VCaP (cell line): ENCODE measurements at regions not wholly inside any gene's neighbourhood (a gene's known extent, or its start where the extent isn't known, plus 50 kb on each side); places are given as distances from the start of the nearest gene placed in this dataset.

Source experiments
- H3K27ac ChIP-seq: fragments of 450-650 bp; 2 replicates; pipeline ENCODE4 v1.5.1; 2017
- TF ChIP-seq, protein P1 (sequence below): fragments of 450-650 bp; conservative IDR thresholded peaks from 2 replicates; pipeline ENCODE4 v1.5.1; 2017; ENCODE audit warnings: mild to moderate bottlenecking, moderate library complexity

DNA sequence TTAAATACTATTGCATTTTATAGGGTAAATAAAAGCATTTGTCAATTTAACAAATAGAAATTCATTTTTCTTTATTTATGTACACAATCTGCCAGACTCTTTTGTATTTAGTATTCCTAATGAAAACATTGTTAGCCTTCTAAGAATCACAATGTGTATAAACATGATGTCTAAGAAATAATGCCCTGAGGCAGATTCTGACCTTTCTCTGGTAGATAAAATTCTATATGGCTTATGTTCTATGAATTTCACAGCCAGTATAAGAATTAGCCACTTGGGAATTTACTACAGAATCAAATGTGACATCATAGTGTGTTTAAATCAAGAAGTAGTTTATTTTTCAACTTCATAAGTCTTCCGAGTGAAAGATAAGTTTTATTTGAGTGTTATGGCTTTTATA is 457.4 kb downstream of the ZIC1 start:
- no peak overlapping the region for H3K27ac ChIP-seq
- TF ChIP-seq, protein P1, sequence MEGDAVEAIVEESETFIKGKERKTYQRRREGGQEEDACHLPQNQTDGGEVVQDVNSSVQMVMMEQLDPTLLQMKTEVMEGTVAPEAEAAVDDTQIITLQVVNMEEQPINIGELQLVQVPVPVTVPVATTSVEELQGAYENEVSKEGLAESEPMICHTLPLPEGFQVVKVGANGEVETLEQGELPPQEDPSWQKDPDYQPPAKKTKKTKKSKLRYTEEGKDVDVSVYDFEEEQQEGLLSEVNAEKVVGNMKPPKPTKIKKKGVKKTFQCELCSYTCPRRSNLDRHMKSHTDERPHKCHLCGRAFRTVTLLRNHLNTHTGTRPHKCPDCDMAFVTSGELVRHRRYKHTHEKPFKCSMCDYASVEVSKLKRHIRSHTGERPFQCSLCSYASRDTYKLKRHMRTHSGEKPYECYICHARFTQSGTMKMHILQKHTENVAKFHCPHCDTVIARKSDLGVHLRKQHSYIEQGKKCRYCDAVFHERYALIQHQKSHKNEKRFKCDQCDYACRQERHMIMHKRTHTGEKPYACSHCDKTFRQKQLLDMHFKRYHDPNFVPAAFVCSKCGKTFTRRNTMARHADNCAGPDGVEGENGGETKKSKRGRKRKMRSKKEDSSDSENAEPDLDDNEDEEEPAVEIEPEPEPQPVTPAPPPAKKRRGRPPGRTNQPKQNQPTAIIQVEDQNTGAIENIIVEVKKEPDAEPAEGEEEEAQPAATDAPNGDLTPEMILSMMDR: no peak

DNA sequence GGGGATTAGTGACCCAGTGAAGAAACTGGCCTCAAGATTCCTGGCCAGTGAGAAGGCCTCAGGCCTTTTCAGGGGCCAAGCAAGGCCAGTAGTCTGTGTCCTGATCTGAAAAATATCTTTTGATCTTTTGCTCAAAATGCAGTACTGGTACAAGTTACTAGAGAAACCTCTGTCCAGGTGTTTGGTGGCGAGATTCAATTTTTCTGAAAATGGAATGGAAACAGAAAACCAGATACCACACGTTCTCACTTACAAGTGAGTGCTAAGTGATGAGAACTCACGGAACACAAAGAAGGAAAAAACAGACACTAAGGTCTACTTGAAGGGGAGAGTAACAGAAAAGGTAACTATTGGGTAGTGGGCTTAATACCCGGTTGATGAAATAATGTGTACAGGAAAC is 463.4 kb downstream of the ZIC1 start:
- TF ChIP-seq, protein P1: no peak
- no peak overlapping the region for H3K27ac ChIP-seq

DNA sequence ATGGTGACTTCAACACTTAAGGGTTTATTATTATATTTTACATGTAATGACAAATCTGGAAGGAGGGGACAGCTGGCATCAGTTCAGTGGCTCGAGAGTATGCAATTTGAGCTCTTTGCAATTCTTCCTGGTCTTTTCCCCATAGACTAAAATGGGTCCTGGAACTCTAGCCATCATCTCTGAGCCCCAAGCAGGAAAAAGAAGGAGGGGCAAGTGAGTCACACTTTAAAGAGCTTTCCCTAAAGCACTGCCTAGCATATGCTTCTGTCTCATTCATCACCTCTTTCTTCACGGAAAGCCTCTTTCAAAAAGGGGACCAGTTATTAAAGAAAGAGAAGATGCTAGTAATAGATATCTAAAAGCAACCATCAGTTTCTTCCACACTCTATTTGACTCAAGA is 466.3 kb downstream of the ZIC1 start:
- TF ChIP-seq, protein P1: no peak
- no peak overlapping the region for H3K27ac ChIP-seq

DNA sequence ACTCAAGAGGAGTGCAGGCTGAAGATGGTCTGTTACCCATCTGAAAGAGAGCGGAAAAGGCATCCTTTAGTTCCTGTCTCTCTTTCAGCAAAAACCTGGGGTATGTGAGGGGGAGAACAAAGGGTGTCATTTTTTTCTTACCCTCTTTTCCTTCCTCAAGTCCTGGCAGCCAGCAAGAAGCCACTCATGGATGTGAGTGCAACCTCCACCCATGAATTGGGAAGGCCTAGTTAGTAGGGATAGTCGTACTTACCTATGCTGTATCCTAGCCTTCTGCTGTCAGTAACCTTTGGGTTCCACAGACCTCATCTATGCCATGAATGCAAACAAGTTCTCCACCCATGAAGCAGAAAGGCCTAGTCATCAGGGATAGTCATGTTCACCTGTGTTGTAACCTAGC is 472.8 kb downstream of the ZIC1 start:
- TF ChIP-seq, protein P1: no peak
- H3K27ac ChIP-seq: no peak overlapping the region

DNA sequence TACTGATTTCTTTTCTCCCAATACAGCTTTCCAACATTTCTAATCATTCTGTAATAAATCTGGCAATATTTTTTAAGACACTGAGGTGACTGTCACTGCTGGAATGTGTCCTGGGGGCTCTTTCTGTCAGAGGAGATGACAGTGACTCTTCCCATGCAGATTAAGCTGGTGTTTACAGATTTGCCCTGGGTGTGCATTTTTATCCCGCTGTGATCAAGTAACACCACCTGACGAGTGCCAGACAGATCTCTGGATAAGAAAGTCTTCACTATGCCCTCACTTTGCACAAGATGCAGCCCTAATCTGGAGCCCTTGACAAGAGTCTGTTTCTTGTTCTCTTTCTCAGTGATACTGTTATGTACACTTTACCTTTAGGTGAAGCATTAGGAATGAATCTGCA is 477.7 kb downstream of the ZIC1 start:
- TF ChIP-seq, protein P1: no peak
- H3K27ac ChIP-seq: no peak overlapping the region

DNA sequence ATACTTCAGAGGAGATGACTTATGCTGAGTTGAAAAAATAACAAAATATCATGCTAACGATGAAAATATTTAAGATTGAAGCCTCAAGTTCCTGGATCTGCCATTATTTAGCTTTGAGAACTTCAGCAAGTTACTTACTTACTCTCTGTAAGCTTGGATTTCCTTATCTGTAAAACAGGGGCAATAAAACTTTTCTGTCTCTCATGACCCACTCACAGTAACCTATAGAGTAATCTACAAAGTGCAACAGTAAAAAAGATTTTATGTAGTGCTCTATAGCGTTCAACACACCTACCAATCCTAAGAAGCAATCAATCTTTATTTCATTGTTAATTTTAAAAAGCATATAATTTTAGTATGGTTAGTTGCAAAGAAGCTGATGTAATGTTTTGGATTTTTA is 478.6 kb downstream of the ZIC1 start:
- TF ChIP-seq, protein P1: no peak
- no peak overlapping the region for H3K27ac ChIP-seq

DNA sequence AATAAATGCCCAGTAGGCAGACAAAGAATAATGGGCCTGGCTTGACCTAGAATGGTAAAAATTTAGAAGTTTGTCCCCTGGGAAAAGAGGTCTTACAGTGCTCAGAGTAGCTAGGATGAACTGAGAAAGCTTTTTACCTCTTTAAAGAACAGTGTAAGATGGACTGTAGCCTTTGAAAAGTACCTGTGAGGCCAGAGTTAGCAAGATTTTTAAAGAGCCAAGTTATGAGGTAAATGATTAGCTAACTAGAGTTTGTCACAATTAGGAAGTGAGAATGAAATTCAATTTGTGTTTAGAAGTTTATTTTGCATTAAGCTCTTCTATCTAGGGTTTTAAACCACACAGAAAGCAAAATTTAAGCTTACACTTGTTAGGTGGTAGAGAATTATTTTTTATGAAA is 480.9 kb downstream of the ZIC1 start:
- no peak overlapping the region for H3K27ac ChIP-seq
- TF ChIP-seq, protein P1: no peak

DNA sequence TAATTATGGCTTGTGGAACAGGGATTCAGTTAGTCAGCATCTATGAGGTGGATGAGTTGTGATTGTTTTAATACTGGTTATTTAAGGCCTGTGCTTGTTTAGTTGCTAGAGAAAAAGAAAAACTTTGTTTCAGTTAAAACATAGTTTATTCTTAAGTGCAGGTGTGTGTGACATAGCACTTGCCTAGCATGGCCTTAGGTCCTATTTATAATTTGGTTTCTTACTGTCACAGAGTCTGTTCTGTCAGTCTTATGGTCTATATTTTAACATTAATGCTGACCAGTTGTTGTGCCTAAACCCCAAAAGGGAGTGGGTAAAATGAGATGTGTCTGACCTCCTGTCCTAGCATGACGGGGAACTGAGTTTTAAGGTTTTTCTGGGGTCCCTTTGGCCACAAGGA is 486.3 kb downstream of the ZIC1 start:
- TF ChIP-seq, protein P1: no peak
- no peak overlapping the region for H3K27ac ChIP-seq
